ENCODE measurements at regions not wholly inside any gene's neighbourhood (a gene's known extent, or its start where the extent isn't known, plus 50 kb on each side); places are given as distances from the start of the nearest gene placed in this dataset.
"Not testable (repeated sequence)": the region's sequence is repeated elsewhere in the genome, so short reads cannot be mapped to it uniquely, and the experiment has no call there.

DNA sequence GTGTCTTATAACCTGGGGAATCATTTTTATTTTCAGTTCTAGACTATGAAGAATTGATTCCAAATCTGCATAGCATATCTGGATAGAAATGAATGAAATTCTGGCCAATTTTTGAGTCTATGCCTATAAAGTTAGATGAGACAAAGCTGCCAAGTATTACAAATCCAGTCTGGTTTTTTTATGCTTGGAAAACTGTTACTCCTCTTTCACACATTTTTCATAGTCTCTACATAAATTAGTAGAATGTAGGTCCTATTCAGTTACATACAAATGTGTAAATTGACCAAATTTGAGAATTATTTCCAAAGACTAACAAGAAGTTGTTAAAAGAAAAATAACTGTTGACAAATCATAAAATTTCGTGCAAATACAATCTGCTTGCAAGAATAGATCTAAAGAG, 1505.2 kb downstream of the AMY1C start:
- DNase-seq: no peak
- no peak overlapping the region for H3K27ac ChIP-seq (ENCODE audit: low read length)
- no peaks in the 10 kb centered on the region for H3K36me3 ChIP-seq (ENCODE audit: control insufficient read depth, insufficient read depth, low read length)
- 75% methylated on average over 1 of the region's 1 CpG for WGBS (ENCODE audit: insufficient coverage, low lambda C conversion rate)
- no peaks in the 10 kb centered on the region for H3K27me3 ChIP-seq (ENCODE audit: control insufficient read depth, insufficient read depth, low read length)
- H3K4me3 ChIP-seq (ENCODE audit: low read length): no peak overlapping the region
- H3K9me3 ChIP-seq (ENCODE audit: control insufficient read depth, low read depth, low read length): no peaks in the 10 kb centered on the region
- H3K4me1 ChIP-seq (ENCODE audit: control insufficient read depth, insufficient read depth, low read length): no peaks in the 10 kb centered on the region

DNA sequence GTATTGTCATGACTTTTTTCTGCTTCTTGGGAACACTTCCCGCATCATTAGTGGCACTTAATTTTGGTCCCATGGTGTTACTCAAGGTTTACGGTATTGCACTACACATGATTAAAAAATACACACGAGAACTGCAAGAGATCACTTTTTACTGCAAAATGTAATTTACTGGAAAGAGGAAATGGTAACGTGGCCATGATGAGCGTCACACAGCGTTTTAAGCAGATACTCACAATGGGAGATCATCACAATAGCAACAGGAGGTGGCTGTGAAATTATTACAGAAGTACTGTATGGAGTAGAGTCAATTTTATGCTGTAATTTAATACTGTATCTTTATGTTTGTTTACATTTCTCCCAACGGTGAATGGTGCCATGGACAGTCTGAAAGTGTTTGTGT, 1510.3 kb downstream of the AMY1C start:
- DNase-seq: no peak
- no peak overlapping the region for H3K27ac ChIP-seq (ENCODE audit: low read length)
- no peaks in the 10 kb centered on the region for H3K27me3 ChIP-seq (ENCODE audit: control insufficient read depth, insufficient read depth, low read length)
- whole genome bisulfite sequencing (ENCODE audit: insufficient coverage, low lambda C conversion rate): 80% methylated on average over 1 of the region's 7 CpGs
- H3K4me3 ChIP-seq (ENCODE audit: low read length): no peak overlapping the region
- H3K4me1 ChIP-seq (ENCODE audit: control insufficient read depth, insufficient read depth, low read length): no peaks in the 10 kb centered on the region
- H3K9me3 ChIP-seq (ENCODE audit: control insufficient read depth, low read depth, low read length): no peaks in the 10 kb centered on the region
- H3K36me3 ChIP-seq (ENCODE audit: control insufficient read depth, insufficient read depth, low read length): no peaks in the 10 kb centered on the region

- Histone ChIP-seq H3K36me3 (ENCODE audit: control insufficient read depth, insufficient read depth, low read length) (no peaks in the 10 kb centered on the region), H3K27me3 (ENCODE audit: control insufficient read depth, insufficient read depth, low read length) (no peaks in the 10 kb centered on the region), H3K4me3 (ENCODE audit: low read length) (no peak overlapping the region), H3K4me1 (ENCODE audit: control insufficient read depth, insufficient read depth, low read length) (no peaks in the 10 kb centered on the region), H3K9me3 (ENCODE audit: control insufficient read depth, low read depth, low read length) (no peaks in the 10 kb centered on the region), H3K27ac (ENCODE audit: low read length) (no peak overlapping the region)
- 90% methylated on average over 2 of the region's 2 CpGs for WGBS (ENCODE audit: insufficient coverage, low lambda C conversion rate)
- no peak for DNase-seq
These were observed 1521.3 kb downstream of the AMY1C start for GRCh38 chr1:105270966-105271365.

DNA sequence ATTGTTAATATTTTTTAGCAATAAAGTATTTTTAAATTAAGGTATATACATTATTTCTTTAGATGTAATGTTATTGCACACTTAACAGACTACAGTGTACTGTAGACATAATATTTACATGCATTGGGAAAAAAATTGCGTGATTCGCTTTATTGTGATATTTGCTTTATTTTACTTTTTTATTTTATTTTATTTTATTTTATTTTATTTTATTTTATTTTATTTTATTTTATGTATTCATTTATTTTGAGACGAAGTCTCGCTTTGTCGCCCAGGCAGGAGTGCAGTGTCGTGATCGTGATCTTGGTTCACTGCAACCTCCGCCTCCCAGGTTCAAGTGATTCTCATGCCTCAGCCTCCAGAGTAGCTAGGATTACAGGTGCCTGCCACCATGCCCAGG, 1522.7 kb downstream of the AMY1C start:
- not testable (repeated sequence) for DNase-seq; H3K27ac ChIP-seq (ENCODE audit: low read length); H3K27me3 ChIP-seq (ENCODE audit: control insufficient read depth, insufficient read depth, low read length); H3K4me3 ChIP-seq (ENCODE audit: low read length); H3K4me1 ChIP-seq (ENCODE audit: control insufficient read depth, insufficient read depth, low read length); H3K36me3 ChIP-seq (ENCODE audit: control insufficient read depth, insufficient read depth, low read length); H3K9me3 ChIP-seq (ENCODE audit: control insufficient read depth, low read depth, low read length)
- WGBS (ENCODE audit: insufficient coverage, low lambda C conversion rate): 100% methylated on average over 3 of the region's 8 CpGs

DNA sequence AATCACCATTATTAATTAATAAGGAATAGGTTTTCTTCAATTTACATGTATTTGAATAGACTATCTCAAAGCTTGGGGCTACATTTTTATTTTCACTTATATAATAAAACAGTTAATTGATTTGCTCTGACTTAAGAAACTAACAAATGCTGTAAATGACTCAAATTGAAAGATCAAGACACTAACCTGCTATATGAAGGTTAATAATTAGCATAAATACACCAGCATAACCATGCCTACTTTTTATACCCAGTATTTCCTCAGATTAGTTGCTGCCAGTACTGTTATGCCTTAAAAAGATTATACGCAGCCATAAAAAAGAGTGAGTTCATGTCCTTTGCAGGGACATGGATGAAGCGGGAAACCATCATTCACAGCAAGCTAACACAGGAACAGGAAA, 1545.1 kb downstream of the AMY1C start:
- no peak overlapping the region for H3K27ac ChIP-seq (ENCODE audit: low read length)
- no peak overlapping the region for H3K4me3 ChIP-seq (ENCODE audit: low read length)
- H3K9me3 ChIP-seq (ENCODE audit: control insufficient read depth, low read depth, low read length): no peaks in the 10 kb centered on the region
- H3K27me3 ChIP-seq (ENCODE audit: control insufficient read depth, insufficient read depth, low read length): no peaks in the 10 kb centered on the region
- H3K4me1 ChIP-seq (ENCODE audit: control insufficient read depth, insufficient read depth, low read length): no peaks in the 10 kb centered on the region
- no peaks in the 10 kb centered on the region for H3K36me3 ChIP-seq (ENCODE audit: control insufficient read depth, insufficient read depth, low read length)
- no peak for DNase-seq
- WGBS (ENCODE audit: insufficient coverage, low lambda C conversion rate): no CpG with 5 or more reads among the region's 2 CpGs

GRCh38 chr1:105310063-105310462, 1560.4 kb downstream of the AMY1C start:
- Histone ChIP-seq H3K4me3 (ENCODE audit: low read length) (no peak overlapping the region), H3K27me3 (ENCODE audit: control insufficient read depth, insufficient read depth, low read length) (no peaks in the 10 kb centered on the region), H3K9me3 (ENCODE audit: control insufficient read depth, low read depth, low read length) (no peaks in the 10 kb centered on the region), H3K27ac (ENCODE audit: low read length) (no peak overlapping the region), H3K36me3 (ENCODE audit: control insufficient read depth, insufficient read depth, low read length) (no peaks in the 10 kb centered on the region), H3K4me1 (ENCODE audit: control insufficient read depth, insufficient read depth, low read length) (no peaks in the 10 kb centered on the region)
- DNase-seq: no peak
- no CpG with 5 or more reads among the region's 1 CpG for WGBS (ENCODE audit: insufficient coverage, low lambda C conversion rate)

GRCh38 chr1:105317976-105318375, 1568.3 kb downstream of the AMY1C start:
- DNase-seq: no peak
- H3K4me3 ChIP-seq (ENCODE audit: low read length): no peak overlapping the region
- H3K9me3 ChIP-seq (ENCODE audit: control insufficient read depth, low read depth, low read length): no peaks in the 10 kb centered on the region
- no peaks in the 10 kb centered on the region for H3K27me3 ChIP-seq (ENCODE audit: control insufficient read depth, insufficient read depth, low read length)
- no peaks in the 10 kb centered on the region for H3K36me3 ChIP-seq (ENCODE audit: control insufficient read depth, insufficient read depth, low read length)
- 88% methylated on average over 2 of the region's 3 CpGs for WGBS (ENCODE audit: insufficient coverage, low lambda C conversion rate)
- no peaks in the 10 kb centered on the region for H3K4me1 ChIP-seq (ENCODE audit: control insufficient read depth, insufficient read depth, low read length)
- H3K27ac ChIP-seq (ENCODE audit: low read length): no peak overlapping the region

DNA sequence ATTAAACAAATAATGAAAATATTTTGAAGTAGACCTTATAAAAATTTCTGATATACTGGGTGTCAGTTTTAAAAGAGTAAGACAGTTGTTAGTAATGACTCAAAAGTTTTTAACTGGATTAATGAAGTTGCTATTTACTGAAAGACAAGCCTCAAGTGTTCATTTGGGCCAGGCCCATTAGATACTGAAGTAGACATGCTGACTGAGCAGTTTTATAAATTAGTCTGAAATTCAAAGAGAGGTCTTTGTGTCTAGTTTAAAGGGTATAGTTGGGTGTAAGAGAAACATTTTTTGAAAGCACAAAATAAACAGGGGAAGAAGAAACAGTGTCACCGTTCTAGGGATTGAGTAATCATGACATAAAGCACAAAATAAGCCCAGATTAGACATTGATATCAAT, 1577.2 kb downstream of the AMY1C start:
- H3K4me3 ChIP-seq (ENCODE audit: low read length): no peak overlapping the region
- no peak for DNase-seq
- no peaks in the 10 kb centered on the region for H3K36me3 ChIP-seq (ENCODE audit: control insufficient read depth, insufficient read depth, low read length)
- 67% methylated on average over 1 of the region's 1 CpG for WGBS (ENCODE audit: insufficient coverage, low lambda C conversion rate)
- no peaks in the 10 kb centered on the region for H3K27me3 ChIP-seq (ENCODE audit: control insufficient read depth, insufficient read depth, low read length)
- no peaks in the 10 kb centered on the region for H3K4me1 ChIP-seq (ENCODE audit: control insufficient read depth, insufficient read depth, low read length)
- H3K9me3 ChIP-seq (ENCODE audit: control insufficient read depth, low read depth, low read length): no peaks in the 10 kb centered on the region
- H3K27ac ChIP-seq (ENCODE audit: low read length): no peak overlapping the region

GRCh38 chr1:105337420-105337819, 1587.7 kb downstream of the AMY1C start:
- Histone ChIP-seq H3K36me3 (ENCODE audit: control insufficient read depth, insufficient read depth, low read length) (no peaks in the 10 kb centered on the region), H3K9me3 (ENCODE audit: control insufficient read depth, low read depth, low read length) (no peaks in the 10 kb centered on the region), H3K4me1 (ENCODE audit: control insufficient read depth, insufficient read depth, low read length) (no peaks in the 10 kb centered on the region), H3K27ac (ENCODE audit: low read length) (no peak overlapping the region), H3K4me3 (ENCODE audit: low read length) (no peak overlapping the region), H3K27me3 (ENCODE audit: control insufficient read depth, insufficient read depth, low read length) (no peaks in the 10 kb centered on the region)
- DNase-seq: no peak

DNA sequence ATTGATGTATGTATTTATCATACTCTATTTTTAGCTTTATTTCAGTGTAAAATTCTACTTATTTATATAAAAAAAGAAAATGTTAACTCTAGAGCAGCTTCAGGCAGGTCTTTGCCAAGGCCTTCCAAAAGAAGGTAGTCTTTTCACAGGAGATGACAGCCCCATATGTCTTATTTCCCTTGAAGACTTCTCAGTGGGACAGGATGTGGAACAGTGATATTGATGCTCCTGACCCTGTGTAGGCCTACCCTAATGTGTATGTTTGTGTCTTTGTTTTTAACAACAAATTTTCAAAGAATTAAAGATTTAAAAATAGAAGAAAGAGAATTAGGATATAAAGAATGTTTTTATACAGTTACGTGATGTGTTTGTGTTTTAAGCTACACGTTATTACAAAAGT, 1593.6 kb downstream of the AMY1C start:
- H3K27ac ChIP-seq (ENCODE audit: low read length): no peak overlapping the region
- H3K27me3 ChIP-seq (ENCODE audit: control insufficient read depth, insufficient read depth, low read length): no peaks in the 10 kb centered on the region
- H3K4me3 ChIP-seq (ENCODE audit: low read length): no peak overlapping the region
- H3K4me1 ChIP-seq (ENCODE audit: control insufficient read depth, insufficient read depth, low read length): no peaks in the 10 kb centered on the region
- peaks cover 2% of the 10 kb centered on the region for H3K9me3 ChIP-seq (ENCODE audit: control insufficient read depth, low read depth, low read length)
- no peaks in the 10 kb centered on the region for H3K36me3 ChIP-seq (ENCODE audit: control insufficient read depth, insufficient read depth, low read length)
- DNase-seq: no peak
- WGBS (ENCODE audit: insufficient coverage, low lambda C conversion rate): 84% methylated on average over 2 of the region's 2 CpGs

DNA sequence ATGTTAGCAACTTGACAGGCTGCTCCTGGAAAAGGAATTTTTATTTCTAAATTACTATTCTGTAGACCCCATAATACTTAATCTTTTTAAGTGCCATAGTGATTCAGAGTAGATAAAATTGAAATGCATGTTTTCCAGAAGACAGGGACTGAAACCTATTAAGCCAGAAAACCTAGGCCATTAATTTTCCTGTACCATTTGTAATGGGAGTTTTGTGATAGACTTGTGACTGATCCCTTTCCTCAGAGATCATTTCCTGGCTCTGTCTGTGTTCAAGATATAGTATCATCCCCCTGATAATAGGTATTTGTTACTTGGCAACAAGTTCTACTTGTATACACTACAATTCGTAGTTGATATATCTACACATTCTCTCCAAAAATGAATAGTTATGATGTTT, 1609.8 kb downstream of the AMY1C start:
- no peak for DNase-seq
- no peaks in the 10 kb centered on the region for H3K4me1 ChIP-seq (ENCODE audit: control insufficient read depth, insufficient read depth, low read length)
- no peaks in the 10 kb centered on the region for H3K9me3 ChIP-seq (ENCODE audit: control insufficient read depth, low read depth, low read length)
- WGBS (ENCODE audit: insufficient coverage, low lambda C conversion rate): no CpG with 5 or more reads among the region's 1 CpG
- H3K4me3 ChIP-seq (ENCODE audit: low read length): no peak overlapping the region
- no peaks in the 10 kb centered on the region for H3K36me3 ChIP-seq (ENCODE audit: control insufficient read depth, insufficient read depth, low read length)
- H3K27me3 ChIP-seq (ENCODE audit: control insufficient read depth, insufficient read depth, low read length): no peaks in the 10 kb centered on the region
- H3K27ac ChIP-seq (ENCODE audit: low read length): no peak overlapping the region

All from large intestine (tissue), 3 donors.